GM12872 (cell line): ENCODE measurements at regions not wholly inside any gene's neighbourhood (a gene's known extent, or its start where the extent isn't known, plus 50 kb on each side); places are given as distances from the start of the nearest gene placed in this dataset.

ENCODE experiments used
- TF ChIP-seq, protein P1 (sequence below): IDR thresholded peaks from 3 replicates; pipeline ENCODE4 v1.5.1; 2011; ENCODE audit warnings: low read depth, mild to moderate bottlenecking, low read length, moderate library complexity; ENCODE audit not compliant: insufficient read depth

DNA sequence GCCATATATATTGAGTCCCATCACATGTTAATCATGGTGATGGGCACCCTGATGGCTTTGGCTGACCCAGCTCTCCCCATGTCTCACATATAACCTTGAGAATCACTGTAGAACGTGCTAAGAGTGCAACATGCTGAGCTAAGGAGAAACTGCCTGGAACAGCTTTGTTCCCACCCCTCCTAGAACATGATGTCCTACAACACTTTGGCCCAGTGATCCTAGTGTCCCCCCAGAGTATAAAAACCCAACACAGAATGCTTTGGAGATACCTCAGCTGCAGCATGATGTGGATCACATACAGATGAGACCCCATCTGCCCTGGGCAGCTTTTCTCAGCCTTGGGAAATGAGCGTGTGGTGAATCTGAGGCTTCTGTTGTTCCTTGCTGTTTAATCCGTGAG, 343.5 kb downstream of the NFIB start:
- TF ChIP-seq, protein P1, sequence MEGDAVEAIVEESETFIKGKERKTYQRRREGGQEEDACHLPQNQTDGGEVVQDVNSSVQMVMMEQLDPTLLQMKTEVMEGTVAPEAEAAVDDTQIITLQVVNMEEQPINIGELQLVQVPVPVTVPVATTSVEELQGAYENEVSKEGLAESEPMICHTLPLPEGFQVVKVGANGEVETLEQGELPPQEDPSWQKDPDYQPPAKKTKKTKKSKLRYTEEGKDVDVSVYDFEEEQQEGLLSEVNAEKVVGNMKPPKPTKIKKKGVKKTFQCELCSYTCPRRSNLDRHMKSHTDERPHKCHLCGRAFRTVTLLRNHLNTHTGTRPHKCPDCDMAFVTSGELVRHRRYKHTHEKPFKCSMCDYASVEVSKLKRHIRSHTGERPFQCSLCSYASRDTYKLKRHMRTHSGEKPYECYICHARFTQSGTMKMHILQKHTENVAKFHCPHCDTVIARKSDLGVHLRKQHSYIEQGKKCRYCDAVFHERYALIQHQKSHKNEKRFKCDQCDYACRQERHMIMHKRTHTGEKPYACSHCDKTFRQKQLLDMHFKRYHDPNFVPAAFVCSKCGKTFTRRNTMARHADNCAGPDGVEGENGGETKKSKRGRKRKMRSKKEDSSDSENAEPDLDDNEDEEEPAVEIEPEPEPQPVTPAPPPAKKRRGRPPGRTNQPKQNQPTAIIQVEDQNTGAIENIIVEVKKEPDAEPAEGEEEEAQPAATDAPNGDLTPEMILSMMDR, result no peak

DNA sequence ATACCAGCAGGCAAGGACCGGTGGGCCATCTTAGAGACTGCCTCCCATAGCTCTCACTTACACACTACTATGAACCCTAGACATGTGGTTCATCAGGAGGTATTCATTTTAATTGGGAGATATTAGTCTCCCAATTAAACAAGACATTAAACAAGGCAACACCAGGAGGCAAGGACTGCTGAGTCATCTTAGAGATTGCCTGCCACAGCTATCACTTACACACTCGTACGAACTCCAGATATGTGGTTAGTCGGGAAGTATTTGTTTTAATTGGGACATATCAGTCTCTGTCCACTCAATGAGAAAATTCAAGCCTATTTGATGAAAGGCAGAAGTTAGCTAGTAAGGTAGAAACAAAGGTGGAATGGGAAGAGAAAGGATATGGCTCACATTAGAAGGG, 343.9 kb downstream of the NFIB start:
- TF ChIP-seq, protein P1, result no peak

DNA sequence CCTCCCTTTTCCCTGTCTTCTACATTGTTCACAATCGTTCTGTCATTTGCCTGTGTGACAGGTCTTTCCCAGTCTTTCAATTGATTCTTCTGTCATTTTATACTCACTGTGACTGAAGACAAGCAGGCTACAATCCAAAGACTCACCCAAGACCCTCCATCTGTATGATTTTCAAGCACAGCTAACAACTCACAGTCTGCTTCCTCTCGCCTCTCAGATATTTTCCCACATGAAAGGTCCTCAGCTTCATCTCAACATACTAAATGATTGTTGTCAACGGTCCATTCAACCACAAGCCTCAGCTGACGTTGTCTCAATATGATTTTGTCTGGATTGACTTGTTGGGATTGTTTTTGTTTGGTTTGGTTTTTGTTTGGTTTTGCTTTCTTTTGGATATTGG, 346.5 kb downstream of the NFIB start:
- TF ChIP-seq, protein P1, result no peak

DNA sequence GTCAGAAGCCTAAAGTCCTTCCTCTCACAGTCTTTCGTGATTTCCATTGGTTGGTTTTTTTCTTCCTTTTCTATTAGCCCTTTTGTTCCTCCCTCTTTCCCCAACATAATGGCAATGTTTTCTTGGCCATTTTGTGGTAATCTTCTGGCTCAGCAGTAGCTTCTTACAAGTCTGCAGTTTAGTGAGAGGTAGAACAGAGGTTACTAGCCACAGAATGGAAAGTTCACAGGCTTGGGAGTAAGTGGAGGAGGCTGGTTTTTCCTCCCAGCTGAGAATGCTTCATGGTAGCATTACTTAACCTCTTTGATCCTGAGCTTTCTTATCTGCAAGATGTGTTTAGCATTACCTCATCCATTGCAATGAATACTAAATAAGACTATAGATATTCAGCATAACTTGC, 346.9 kb downstream of the NFIB start:
- TF ChIP-seq, protein P1, result no peak

DNA sequence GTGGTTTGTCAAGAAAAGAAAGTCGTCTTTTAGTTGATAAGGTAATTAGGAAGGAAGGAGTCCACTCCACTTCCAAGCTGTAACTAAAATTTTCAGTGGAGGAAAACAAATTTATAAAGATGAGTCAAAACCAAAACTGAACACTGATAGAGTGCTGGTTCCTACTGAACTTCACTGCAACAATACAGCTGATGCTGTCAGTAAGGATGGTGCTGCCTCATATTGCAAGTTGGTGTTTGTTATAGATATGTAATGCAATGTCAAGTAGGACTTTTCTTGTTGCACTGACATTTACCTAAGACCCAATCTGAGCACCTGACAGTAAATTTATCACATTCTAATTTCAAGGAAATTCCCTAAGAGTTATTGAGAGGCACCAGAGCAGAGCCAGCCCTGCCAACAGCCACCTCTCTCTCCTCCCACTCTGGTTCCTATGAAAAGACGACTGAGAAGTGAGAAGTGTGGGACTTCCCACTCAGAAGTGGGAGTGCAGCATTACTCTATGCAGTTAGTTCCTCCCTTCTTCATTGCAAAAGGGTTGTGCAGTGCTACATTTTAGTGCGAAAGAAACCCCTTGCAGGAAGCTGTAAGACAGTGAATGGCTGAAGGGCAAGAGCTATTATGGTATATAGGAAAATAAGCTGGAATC, 350.8 kb downstream of the NFIB start:
- TF ChIP-seq, protein P1, result no peak

DNA sequence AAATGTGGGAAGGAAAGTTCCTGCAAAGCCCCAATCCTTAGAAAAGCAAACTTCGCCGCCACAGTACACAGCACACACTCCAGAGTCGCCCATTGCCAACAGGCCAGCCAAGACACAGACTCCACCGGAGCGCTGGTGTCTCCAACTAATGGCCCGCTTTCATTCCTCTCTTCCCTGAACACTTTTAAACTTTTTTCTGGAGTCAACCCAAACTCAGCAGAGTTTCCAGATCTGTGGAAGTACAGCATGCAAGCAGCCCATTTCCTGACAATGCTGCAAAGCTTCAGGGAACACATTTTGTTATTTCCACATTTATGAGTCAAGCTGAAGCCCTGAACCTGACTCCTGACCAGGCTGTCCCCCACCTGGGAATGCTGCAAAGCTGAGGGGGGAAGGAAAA, 351.9 kb downstream of the NFIB start:
- TF ChIP-seq, protein P1, result no peak

DNA sequence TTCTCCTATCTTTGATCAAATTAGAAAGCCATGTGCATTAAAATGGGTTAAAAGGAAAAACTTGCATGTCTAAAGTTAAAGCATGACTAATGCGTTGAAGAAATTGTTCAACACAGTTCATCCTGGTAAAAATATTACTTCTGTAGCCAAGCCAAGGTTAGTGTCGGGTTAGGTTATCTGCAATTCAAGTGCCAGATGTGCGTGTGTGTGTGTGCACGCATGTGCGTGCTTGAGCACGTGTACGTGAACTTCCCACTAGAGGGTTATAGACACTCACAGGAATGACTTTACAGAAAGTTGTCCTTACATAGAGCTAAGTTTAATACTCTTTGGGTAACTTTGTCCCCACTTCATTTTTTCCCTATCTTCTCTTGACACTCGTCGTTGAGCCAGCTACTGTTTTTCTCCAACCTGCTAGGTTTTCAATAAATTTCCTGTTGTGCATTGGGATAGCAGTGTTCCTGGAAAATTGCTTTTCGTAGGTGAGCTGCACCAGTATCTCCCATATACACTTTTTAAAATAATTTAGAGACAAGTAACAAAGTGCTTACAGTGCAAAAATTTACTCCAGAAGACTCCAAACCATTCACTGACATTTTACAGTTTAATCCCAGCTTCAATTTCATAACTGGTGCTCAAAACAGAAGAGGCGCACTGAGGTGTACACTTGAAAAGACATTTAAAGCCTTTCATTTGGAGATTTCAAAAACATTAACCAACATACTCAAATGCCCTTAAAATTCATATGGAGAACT, 353.8 kb downstream of the NFIB start:
- TF ChIP-seq, protein P1, result no peak
